OCI-LY7 (cell line): ENCODE measurements at regions not wholly inside any gene's neighbourhood (a gene's known extent, or its start where the extent isn't known, plus 50 kb on each side); places are given as distances from the start of the nearest gene placed in this dataset.

ENCODE experiments used
- BruUV-seq: library from RNA; stranded (reverse); fragments of 400-500 nt; replicated peaks from 2 replicates; lab custom pipeline; 2021; lab: Mats Ljungman, UMichigan
- CTCF ChIA-PET: fragments of 300-600 bp; sonication (Branson Sonifier 250); formaldehyde crosslinking; loops from one replicate; lab custom pipeline; 2022; ENCODE audit warnings: antibody characterized with exemption; ENCODE audit not compliant: unreplicated experiment; lab: Charles Lee
- POLR2A ChIA-PET: fragments of 300-600 bp; sonication (Branson Sonifier 250); formaldehyde crosslinking; loops from one replicate; lab custom pipeline; 2022; ENCODE audit warnings: antibody characterized with exemption; lab: Charles Lee
- DNase-seq: peaks from one replicate; pipeline ENCODE4 v3.0.0-alpha.2; 2015; ENCODE audit warnings: low spot score
- H2AFZ ChIP-seq: fragments of 200-600 bp; sonication (generic), shearing (Covaris generic); 2 replicates; pipeline ENCODE4 v1.6.1; 2014; ENCODE audit warnings: mild to moderate bottlenecking, antibody characterized with exemption, low read length, moderate library complexity
- H3K27ac ChIP-seq: fragments of 200-600 bp; sonication (generic); 2 replicates; pipeline ENCODE4 v1.5.1; 2014; ENCODE audit warnings: mixed run types, low read depth, mild to moderate bottlenecking, moderate library complexity, low read length, inconsistent platforms; ENCODE audit not compliant: poor library complexity, severe bottlenecking
- H3K36me3 ChIP-seq: fragments of 200-600 bp; sonication (generic); 2 replicates; pipeline ENCODE4 v1.6.1; 2014; ENCODE audit warnings: mild to moderate bottlenecking, antibody characterized with exemption, low read length, moderate library complexity, mixed read lengths; ENCODE audit not compliant: insufficient read depth
- H3K4me1 ChIP-seq: fragments of 200-600 bp; sonication (generic); 2 replicates; pipeline ENCODE4 v1.5.1; 2014; ENCODE audit warnings: mild to moderate bottlenecking, low read length; ENCODE audit not compliant: insufficient read depth, poor library complexity, severe bottlenecking
- H3K4me2 ChIP-seq: fragments of 200-600 bp; sonication (generic); 2 replicates; pipeline ENCODE4 v1.6.1; 2014; ENCODE audit warnings: mild to moderate bottlenecking, low read length
- H3K4me3 ChIP-seq: fragments of 200-600 bp; sonication (generic); 2 replicates; pipeline ENCODE4 v1.5.1; 2014; ENCODE audit warnings: mild to moderate bottlenecking, low read depth, low read length; ENCODE audit not compliant: poor library complexity, severe bottlenecking
- H3K79me2 ChIP-seq: fragments of 200-600 bp; sonication (generic); 2 replicates; pipeline ENCODE4 v1.6.1; 2016; ENCODE audit warnings: low read depth, mild to moderate bottlenecking, low read length, moderate library complexity, mixed read lengths; ENCODE audit not compliant: insufficient read depth
- H3K9me2 ChIP-seq: fragments of 200-600 bp; sonication (generic); 2 replicates; pipeline ENCODE4 v1.6.1; 2016; ENCODE audit warnings: mild to moderate bottlenecking, low read length, mixed read lengths; ENCODE audit not compliant: insufficient read depth
- H3K9me3 ChIP-seq: fragments of 200-600 bp; sonication (generic); 2 replicates; pipeline ENCODE4 v1.6.1; 2014; ENCODE audit warnings: mild to moderate bottlenecking, mixed run types, low read length, mixed read lengths
- H4K20me1 ChIP-seq: fragments of 200-600 bp; sonication (generic); 2 replicates; pipeline ENCODE4 v1.6.1; 2014; ENCODE audit warnings: mild to moderate bottlenecking, antibody characterized with exemption, low read length, moderate library complexity, mixed read lengths; ENCODE audit not compliant: insufficient read depth
- CTCF ChIP-seq: fragments of 200-600 bp; sonication (generic); conservative IDR thresholded peaks from 2 replicates; pipeline ENCODE4 v1.5.1; 2014; ENCODE audit warnings: mild to moderate bottlenecking, antibody characterized with exemption, low read length, moderate library complexity, mixed read lengths
- EZH2phosphoT487 ChIP-seq: fragments of 200-600 bp; sonication (generic); IDR thresholded peaks from 2 replicates; pipeline ENCODE4 v1.6.1; 2018; ENCODE audit warnings: low read depth, borderline replicate concordance, mild to moderate bottlenecking, mixed run types, antibody characterized with exemption, low read length, moderate library complexity, mixed read lengths
- intact Hi-C: fragments of 100-400 bp; cut with micrococcal nuclease; formaldehyde crosslinking; loops from one replicate; pipeline ENCODE4 v1.10.0; 2022; ENCODE audit not compliant: unreplicated experiment

GRCh38 chr7:51783241-51783640 is 466.6 kb upstream of the COBL start:
- CTCF ChIA-PET, result no interaction called here
- H3K4me3 ChIP-seq, result no peak overlapping the region
- H3K9me2 ChIP-seq, result no peaks in the 10 kb centered on the region
- intact Hi-C loops, result no loop called here
- POLR2A ChIA-PET, result interaction anchor here (0.5 to 0.7 kb wide), 3 partner anchors 57 to 1714 kb away, joined by 3 read pairs; no protein-coding TSS in a partner anchor
- no peaks in the 10 kb centered on the region for H3K36me3 ChIP-seq
- no peaks in the 10 kb centered on the region for H3K79me2 ChIP-seq
- no peaks in the 10 kb centered on the region for H4K20me1 ChIP-seq
- no peak for TF ChIP-seq CTCF
- no peak for TF ChIP-seq EZH2phosphoT487
- BruUV-seq, result no TSS peak
- no peaks in the 10 kb centered on the region for H3K4me1 ChIP-seq
- no peak overlapping the region for H3K4me2 ChIP-seq
- DNase-seq, result no peak
- H2AFZ ChIP-seq, result no peak overlapping the region
- no peak overlapping the region for H3K27ac ChIP-seq
- no peaks in the 10 kb centered on the region for H3K9me3 ChIP-seq

GRCh38 chr7:51778121-51778520 is 461.5 kb upstream of the COBL start:
- no peaks in the 10 kb centered on the region for H3K9me2 ChIP-seq
- no peak overlapping the region for H3K4me3 ChIP-seq
- POLR2A ChIA-PET, result interaction anchor here (0.8 kb wide), 1 partner anchor 1585 kb away, joined by 3 read pairs; no protein-coding TSS in a partner anchor
- no peaks in the 10 kb centered on the region for H3K9me3 ChIP-seq
- no peak overlapping the region for H2AFZ ChIP-seq
- H3K4me1 ChIP-seq, result no peaks in the 10 kb centered on the region
- H3K27ac ChIP-seq, result no peak overlapping the region
- no TSS peak for BruUV-seq
- H3K4me2 ChIP-seq, result no peak overlapping the region
- no peaks in the 10 kb centered on the region for H3K79me2 ChIP-seq
- intact Hi-C loops, result no loop called here
- H4K20me1 ChIP-seq, result no peaks in the 10 kb centered on the region
- no peaks in the 10 kb centered on the region for H3K36me3 ChIP-seq
- DNase-seq, result no peak
- CTCF ChIA-PET, result no interaction called here
- TF ChIP-seq EZH2phosphoT487 (no peak), CTCF (no peak)

- no peaks in the 10 kb centered on the region for H3K9me2 ChIP-seq
- H3K27ac ChIP-seq, result no peak overlapping the region
- no peaks in the 10 kb centered on the region for H3K9me3 ChIP-seq
- no peak for DNase-seq
- no peak overlapping the region for H2AFZ ChIP-seq
- H4K20me1 ChIP-seq, result no peaks in the 10 kb centered on the region
- intact Hi-C loops, result no loop called here
- H3K79me2 ChIP-seq, result no peaks in the 10 kb centered on the region
- H3K4me1 ChIP-seq, result no peaks in the 10 kb centered on the region
- H3K36me3 ChIP-seq, result no peaks in the 10 kb centered on the region
- TF ChIP-seq EZH2phosphoT487 (no peak), CTCF (no peak)
- H3K4me2 ChIP-seq, result no peak overlapping the region
- BruUV-seq, result no TSS peak
- H3K4me3 ChIP-seq, result no peak overlapping the region
- POLR2A ChIA-PET, result interaction anchor here (0.7 kb wide), 1 partner anchor 15 kb away, joined by 3 read pairs; no protein-coding TSS in a partner anchor
- CTCF ChIA-PET, result no interaction called here
Measured at GRCh38 chr7:51774178-51774577, 457.6 kb upstream of the COBL start.
